GM23338 (cell line): ENCODE measurements at regions not wholly inside any gene's neighbourhood (a gene's known extent, or its start where the extent isn't known, plus 50 kb on each side); places are given as distances from the start of the nearest gene placed in this dataset.

Experiments
- ATAC-seq: fragments of 200-7000 bp; cut with Tn5 transposase; 3 replicates; pipeline ENCODE4 v1.9.1; 2020
- DNase-seq: peaks from one replicate; pipeline ENCODE4 v3.0.0-alpha.2; 2015; ENCODE audit warnings: low spot score
- H2AFZ ChIP-seq: fragments of 200-600 bp; sonication (generic); 2 replicates; pipeline ENCODE4 v1.8.0; 2016; ENCODE audit warnings: antibody characterized with exemption, mild to moderate bottlenecking, moderate library complexity
- H3F3A ChIP-seq: fragments of 200-600 bp; sonication (generic); replicated peaks from 2 replicates; pipeline ENCODE4 v1.8.0; 2017; ENCODE audit warnings: antibody characterized with exemption, mixed run types, low read depth
- H3K27ac ChIP-seq: fragments of 200-600 bp; sonication (generic); 2 replicates; pipeline ENCODE4 v1.6.1; 2016; ENCODE audit warnings: low read depth
- H3K27me3 ChIP-seq: fragments of 200-600 bp; sonication (generic); 2 replicates; pipeline ENCODE4 v1.8.0; 2016; ENCODE audit warnings: mild to moderate bottlenecking, mixed run types, moderate library complexity; ENCODE audit not compliant: insufficient read depth
- H3K36me3 ChIP-seq: fragments of 200-600 bp; sonication (generic); 2 replicates; pipeline ENCODE4 v1.8.0; 2016; ENCODE audit warnings: mild to moderate bottlenecking; ENCODE audit not compliant: insufficient read depth
- H3K4me1 ChIP-seq: fragments of 200-600 bp; sonication (generic); 2 replicates; pipeline ENCODE4 v1.8.0; 2016; ENCODE audit warnings: mild to moderate bottlenecking, moderate library complexity; ENCODE audit not compliant: insufficient read depth
- H3K4me2 ChIP-seq: fragments of 200-600 bp; sonication (generic); 2 replicates; pipeline ENCODE4 v1.7.1; 2017; ENCODE audit warnings: mixed run types
- H3K4me3 ChIP-seq: fragments of 200-600 bp; sonication (generic); 2 replicates; pipeline ENCODE4 v1.6.1; 2016; ENCODE audit warnings: mixed run types
- H3K79me2 ChIP-seq: fragments of 200-600 bp; sonication (generic); replicated peaks from 2 replicates; pipeline ENCODE4 v1.8.0; 2017; ENCODE audit warnings: mild to moderate bottlenecking; ENCODE audit not compliant: insufficient read depth
- H3K9me2 ChIP-seq: fragments of 200-600 bp; sonication (generic); 2 replicates; pipeline ENCODE4 v1.8.0; 2017; ENCODE audit not compliant: insufficient read depth
- H4K20me1 ChIP-seq: fragments of 200-600 bp; sonication (generic); replicated peaks from 2 replicates; pipeline ENCODE4 v1.8.0; 2017; ENCODE audit warnings: mild to moderate bottlenecking; ENCODE audit not compliant: insufficient read depth
- H3K27ac Mint-ChIP-seq: 2 replicates; pipeline ENCODE4 v1.8.0; 2020; ENCODE audit warnings: inconsistent platforms, mild to moderate bottlenecking, moderate library complexity, mixed read lengths
- H3K27me3 Mint-ChIP-seq: 3 replicates; pipeline ENCODE4 v1.8.0; 2022; ENCODE audit warnings: low read depth, mild to moderate bottlenecking, moderate library complexity, mixed read lengths, inconsistent platforms; ENCODE audit not compliant: insufficient read depth, poor library complexity
- H3K36me3 Mint-ChIP-seq: 3 replicates; pipeline ENCODE4 v1.8.0; 2021; ENCODE audit warnings: low read depth, mild to moderate bottlenecking, inconsistent platforms, moderate library complexity, mixed read lengths
- H3K4me1 Mint-ChIP-seq: 3 replicates; pipeline ENCODE4 v1.8.0; 2020; ENCODE audit warnings: mild to moderate bottlenecking, inconsistent platforms, mixed read lengths
- H3K4me3 Mint-ChIP-seq: 3 replicates; pipeline ENCODE4 v1.8.0; 2021; ENCODE audit warnings: moderate library complexity, mild to moderate bottlenecking, inconsistent platforms, mixed read lengths
- H3K9me3 Mint-ChIP-seq: 3 replicates; pipeline ENCODE4 v1.8.0; 2020; ENCODE audit warnings: moderate library complexity, mild to moderate bottlenecking, inconsistent platforms, mixed read lengths
- CREB1 ChIP-seq: fragments of 250-450 bp; sonication (Bioruptor Pico); IDR thresholded peaks from 2 replicates; pipeline ENCODE4 v1.5.0; 2020; ENCODE audit warnings: low read depth, mild to moderate bottlenecking, moderate library complexity
- CTCF ChIP-seq, 2 experiments: fragments of 200-600 bp in 1 of 2; sonication (generic) in 1 of 2; conservative IDR thresholded peaks; 2 replicates each; pipeline versions ENCODE4 v1.5.1 to v1.6.1; 2016 to 2017; ENCODE audit warnings: antibody characterized with exemption in 2 of 2, low read depth in 2 of 2, mild to moderate bottlenecking in 2 of 2, moderate library complexity in 1 of 2
- ETS1 ChIP-seq: IDR thresholded peaks from 2 replicates; pipeline ENCODE4 v1.6.1; 2016; ENCODE audit warnings: antibody characterized with exemption
- EZH2 ChIP-seq: fragments of 200-600 bp; sonication (generic); IDR thresholded peaks from one replicate; pipeline ENCODE4 v1.8.0; 2017; ENCODE audit warnings: antibody characterized with exemption, mild to moderate bottlenecking, low read depth; ENCODE audit not compliant: unreplicated experiment
- POLR2AphosphoS5 ChIP-seq: IDR thresholded peaks from 2 replicates; pipeline ENCODE4 v1.6.1; 2016; ENCODE audit warnings: antibody characterized with exemption, low read depth
- REST ChIP-seq: IDR thresholded peaks from one replicate; pipeline ENCODE4 v1.6.1; 2018; ENCODE audit warnings: antibody characterized with exemption; ENCODE audit not compliant: unreplicated experiment
- ZNF114 ChIP-seq: fragments of 250-450 bp; sonication (Bioruptor Pico); IDR thresholded peaks from 2 replicates; pipeline ENCODE4 v1.5.0; 2020; ENCODE audit warnings: mild to moderate bottlenecking, moderate library complexity

- Mint-ChIP-seq H3K9me3 (peaks cover 19% of the 10 kb centered on the region), H3K36me3 (peaks cover 8% of the 10 kb centered on the region; the same call in 2 of the 3 replicates), H3K27me3 (no peaks in the 10 kb centered on the region), H3K4me1 (no peaks in the 10 kb centered on the region), H3K4me3 (no peak overlapping the region), H3K27ac (no peak overlapping the region)
- no peaks in the 10 kb centered on the region; the same call in none of the 2 replicates for H3K9me2 ChIP-seq
- ATAC-seq, result no peak
- DNase-seq, result no peak
- H3F3A ChIP-seq, result no peaks in the 10 kb centered on the region
- H3K36me3 ChIP-seq, result no peaks in the 10 kb centered on the region
- H4K20me1 ChIP-seq, result no peaks in the 10 kb centered on the region
- H3K27me3 ChIP-seq, result no peaks in the 10 kb centered on the region
- H2AFZ ChIP-seq, result no peak overlapping the region
- H3K4me2 ChIP-seq, result no peak overlapping the region
- H3K27ac ChIP-seq, result no peak overlapping the region
- no peak for TF ChIP-seq ETS1
- TF ChIP-seq POLR2AphosphoS5, result no peak
- no peak for TF ChIP-seq REST
- H3K4me3 ChIP-seq, result no peak overlapping the region
- no peaks in the 10 kb centered on the region for H3K4me1 ChIP-seq
- no peaks in the 10 kb centered on the region for H3K79me2 ChIP-seq
Observed at GRCh38 chr6:9044426-9044825, 609.1 kb upstream of the SLC35B3 start.

- Histone ChIP-seq H2AFZ (no peak overlapping the region), H3K36me3 (no peaks in the 10 kb centered on the region), H3K4me1 (0 out of 2 replicates have a peak, but pooled peaks cover 3% of the 10 kb centered on the region), H3K4me3 (no peak overlapping the region), H3K9me2 (no peaks in the 10 kb centered on the region; the same call in none of the 2 replicates), H3K4me2 (no peak overlapping the region), H3F3A (no peaks in the 10 kb centered on the region), H4K20me1 (no peaks in the 10 kb centered on the region), H3K79me2 (no peaks in the 10 kb centered on the region), H3K27ac (no peak overlapping the region), H3K27me3 (no peaks in the 10 kb centered on the region)
- DNase-seq, result no peak
- no peak for ATAC-seq
- H3K27me3 Mint-ChIP-seq, result no peaks in the 10 kb centered on the region
- H3K36me3 Mint-ChIP-seq, result peaks cover 8% of the 10 kb centered on the region; the same call in 2 of the 3 replicates
- H3K4me1 Mint-ChIP-seq, result peaks cover 5% of the 10 kb centered on the region; the same call in 1 of the 3 replicates
- H3K9me3 Mint-ChIP-seq, result peaks cover 19% of the 10 kb centered on the region
- no peak overlapping the region for H3K27ac Mint-ChIP-seq
- H3K4me3 Mint-ChIP-seq, result no peak overlapping the region
- TF ChIP-seq CTCF (conservative IDR thresholded peaks at IDR 0.05; ENCODE audit: low read depth in 2 of 2), result no peak
- no peak for TF ChIP-seq REST
- no peak for TF ChIP-seq ZNF114
- TF ChIP-seq EZH2, result no peak
- TF ChIP-seq CREB1 (CRISPR knock-in tag), result no peak
Observed at GRCh38 chr6:9040718-9041117, 605.4 kb upstream of the SLC35B3 start.
